ENCODE measurements at regions not wholly inside any gene's neighbourhood (a gene's known extent, or its start where the extent isn't known, plus 50 kb on each side); places are given as distances from the start of the nearest gene placed in this dataset.

DNA sequence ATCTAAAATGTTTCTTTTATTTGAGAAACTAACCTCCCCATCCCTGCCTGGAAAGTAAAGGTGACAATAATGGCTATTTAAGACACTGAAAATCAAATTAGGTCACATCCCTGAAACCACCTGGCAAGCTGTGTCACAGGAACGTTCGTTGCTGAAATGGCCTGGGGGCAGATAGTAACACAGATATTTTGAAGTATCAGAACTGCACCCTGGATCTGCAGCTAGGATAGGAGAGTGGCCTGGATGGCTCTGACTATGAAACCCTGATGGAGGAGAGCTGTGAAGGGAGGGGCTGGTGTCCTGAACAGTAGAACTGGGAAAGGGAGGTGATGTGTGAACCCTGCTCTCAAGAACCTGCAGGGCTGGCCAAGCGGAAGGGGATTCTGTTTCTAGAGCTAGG is 648.3 kb upstream of the CFAP20DC start:
- no peak for DNase-seq

DNA sequence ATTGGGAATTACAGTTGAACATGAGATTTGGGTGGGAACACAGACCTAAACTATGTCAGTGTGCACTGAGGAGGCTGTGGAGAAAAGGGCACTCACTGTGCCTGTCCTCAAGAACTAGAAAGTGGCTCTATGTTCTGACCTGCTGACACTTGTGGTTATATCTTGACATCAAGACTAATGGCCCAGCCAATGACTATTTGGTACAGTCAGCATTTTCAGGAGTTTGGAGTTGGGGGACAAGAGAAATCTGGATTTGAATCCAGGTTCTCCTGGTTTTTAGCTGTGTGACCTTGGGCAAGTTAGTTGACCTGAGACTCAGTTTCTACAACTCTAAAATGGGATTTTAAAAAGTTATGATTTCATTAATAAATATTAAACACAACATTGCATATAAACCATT is 647.0 kb upstream of the CFAP20DC start:
- DNase-seq, result no peak

DNA sequence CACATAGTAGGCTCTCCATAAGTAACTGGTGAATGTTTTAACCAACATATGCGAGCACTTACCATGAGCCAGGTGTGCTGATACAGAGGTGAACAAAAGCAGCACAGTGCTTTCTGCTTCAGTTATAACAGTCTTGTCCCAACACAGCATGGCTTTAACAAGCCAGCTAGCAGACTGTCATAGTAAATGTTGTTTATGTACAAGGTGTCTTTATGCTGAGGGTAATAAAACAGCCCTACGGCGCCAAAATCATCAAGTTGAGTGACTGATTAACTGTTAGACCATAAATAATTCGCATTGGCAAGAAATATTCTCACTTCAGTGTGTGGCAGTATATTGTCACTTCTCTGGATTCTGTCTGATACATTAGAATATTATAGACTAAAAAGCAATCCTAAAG is 646.0 kb upstream of the CFAP20DC start:
- DNase-seq, result no peak

DNA sequence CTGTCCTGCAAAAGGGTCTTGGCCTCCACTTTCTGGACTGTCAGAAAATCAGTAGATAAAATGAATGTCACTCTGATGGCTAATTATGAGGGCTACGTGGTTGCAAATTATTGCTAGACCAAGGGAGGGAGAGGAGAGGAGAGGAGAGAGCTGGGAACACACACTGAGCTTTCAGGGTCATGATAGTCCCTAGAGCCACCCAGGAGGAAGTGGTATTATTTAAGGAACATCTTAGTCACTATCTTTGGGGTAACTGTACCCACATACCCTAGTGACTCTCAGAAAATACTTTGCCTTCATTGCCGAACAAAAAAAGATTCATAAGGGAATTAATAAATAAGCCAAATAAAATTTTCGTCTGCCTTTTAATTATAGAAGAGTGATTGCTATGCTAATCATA is 642.3 kb upstream of the CFAP20DC start:
- DNase-seq, result no peak

DNA sequence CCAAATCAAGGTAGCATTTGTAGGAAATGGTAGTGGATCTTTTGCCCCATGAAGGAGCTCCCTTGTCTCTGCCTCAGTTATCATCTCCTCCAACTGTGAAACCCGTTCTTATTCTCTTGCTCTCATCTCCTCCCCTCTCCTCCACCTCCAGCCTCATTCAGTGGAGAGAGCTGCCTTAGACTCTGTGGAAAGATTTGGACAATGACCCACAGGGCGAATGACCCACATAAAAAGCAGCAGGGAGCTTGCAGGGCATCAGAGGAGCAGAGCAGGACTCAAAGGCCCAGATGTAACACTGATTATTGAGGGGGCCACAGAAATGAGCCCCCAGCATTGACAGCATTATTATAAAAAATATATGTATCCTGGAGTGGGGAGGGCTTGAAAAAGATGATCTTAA is 641.1 kb upstream of the CFAP20DC start:
- no peak for DNase-seq

DNA sequence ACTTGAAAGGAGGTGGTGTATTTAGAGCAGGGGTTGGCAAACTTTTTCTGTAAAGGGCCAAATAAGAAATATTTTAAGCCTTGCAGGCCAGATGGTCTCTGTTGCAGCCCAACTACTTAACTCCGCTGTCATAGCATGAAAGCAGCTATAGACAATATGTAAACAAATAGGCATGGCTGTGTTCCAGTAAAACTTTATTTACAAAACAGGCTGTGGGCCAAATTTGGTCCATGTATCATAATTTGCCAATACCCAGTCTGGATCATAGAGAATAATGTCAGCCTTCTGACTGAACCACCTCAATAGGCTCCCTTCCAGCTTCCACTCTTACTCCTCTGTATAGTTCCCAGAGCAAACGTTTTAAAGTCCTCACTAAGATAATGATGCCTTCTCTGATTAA is 638.8 kb upstream of the CFAP20DC start:
- no peak for DNase-seq

DNA sequence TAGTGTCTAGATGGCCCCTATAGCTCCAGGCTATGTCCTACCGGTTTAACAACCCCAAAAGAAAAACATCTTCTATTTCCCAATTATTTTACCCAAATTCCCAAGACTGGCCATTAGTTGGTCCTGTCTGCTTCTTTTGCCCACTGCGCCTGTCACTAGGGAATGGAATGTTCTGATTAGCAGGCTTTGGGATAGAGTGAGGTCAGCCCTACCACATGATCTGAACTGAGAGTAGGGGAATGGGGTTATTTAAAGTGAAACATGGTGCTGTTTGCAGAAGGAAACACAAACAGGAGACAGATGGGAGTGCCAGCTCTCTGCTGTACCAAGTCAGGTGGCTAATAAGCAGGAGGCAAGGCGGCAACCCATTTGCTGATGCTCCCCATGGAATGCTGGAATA is 635.6 kb upstream of the CFAP20DC start:
- no peak for DNase-seq

DNA sequence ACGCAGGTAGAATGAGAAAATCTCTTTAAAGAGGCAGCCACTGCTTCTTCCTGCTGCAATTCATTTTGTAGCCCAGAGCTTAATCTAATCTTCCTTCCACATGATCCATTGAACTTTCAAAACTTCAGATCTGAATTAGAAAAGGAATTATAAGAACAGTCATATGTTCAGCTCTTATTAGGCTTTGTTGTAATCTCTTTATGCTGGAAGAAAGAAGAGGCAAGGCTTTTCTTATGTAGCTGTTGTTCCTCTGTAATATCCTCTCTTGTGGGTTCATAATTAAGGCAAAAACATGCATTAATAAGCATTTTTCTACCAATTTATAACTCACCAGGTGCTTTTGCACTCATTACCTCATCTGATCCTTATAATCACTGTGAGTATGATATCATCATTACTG is 634.9 kb upstream of the CFAP20DC start:
- DNase-seq, result no peak

DNA sequence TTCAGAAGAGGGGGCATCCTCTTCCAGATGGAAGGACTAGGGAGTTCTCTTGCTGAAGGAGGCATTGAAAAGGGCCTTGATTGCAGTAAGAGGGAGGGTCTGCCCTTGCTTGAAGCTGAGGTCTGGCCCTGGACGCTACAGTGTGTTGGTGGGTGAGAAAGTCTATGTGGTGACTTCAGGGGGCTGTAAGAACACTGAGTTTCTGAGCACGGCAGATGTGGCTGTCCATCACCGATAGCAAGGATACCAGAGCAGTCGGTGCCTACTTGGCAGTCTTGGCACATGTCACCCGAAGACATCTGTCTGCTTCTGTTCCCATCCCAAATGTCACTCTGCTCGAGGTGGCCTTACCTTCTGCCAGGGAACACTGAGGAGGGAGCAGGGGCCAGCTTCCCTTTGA is 631.1 kb upstream of the CFAP20DC start:
- peak; percentile 37 for DNase-seq

DNA sequence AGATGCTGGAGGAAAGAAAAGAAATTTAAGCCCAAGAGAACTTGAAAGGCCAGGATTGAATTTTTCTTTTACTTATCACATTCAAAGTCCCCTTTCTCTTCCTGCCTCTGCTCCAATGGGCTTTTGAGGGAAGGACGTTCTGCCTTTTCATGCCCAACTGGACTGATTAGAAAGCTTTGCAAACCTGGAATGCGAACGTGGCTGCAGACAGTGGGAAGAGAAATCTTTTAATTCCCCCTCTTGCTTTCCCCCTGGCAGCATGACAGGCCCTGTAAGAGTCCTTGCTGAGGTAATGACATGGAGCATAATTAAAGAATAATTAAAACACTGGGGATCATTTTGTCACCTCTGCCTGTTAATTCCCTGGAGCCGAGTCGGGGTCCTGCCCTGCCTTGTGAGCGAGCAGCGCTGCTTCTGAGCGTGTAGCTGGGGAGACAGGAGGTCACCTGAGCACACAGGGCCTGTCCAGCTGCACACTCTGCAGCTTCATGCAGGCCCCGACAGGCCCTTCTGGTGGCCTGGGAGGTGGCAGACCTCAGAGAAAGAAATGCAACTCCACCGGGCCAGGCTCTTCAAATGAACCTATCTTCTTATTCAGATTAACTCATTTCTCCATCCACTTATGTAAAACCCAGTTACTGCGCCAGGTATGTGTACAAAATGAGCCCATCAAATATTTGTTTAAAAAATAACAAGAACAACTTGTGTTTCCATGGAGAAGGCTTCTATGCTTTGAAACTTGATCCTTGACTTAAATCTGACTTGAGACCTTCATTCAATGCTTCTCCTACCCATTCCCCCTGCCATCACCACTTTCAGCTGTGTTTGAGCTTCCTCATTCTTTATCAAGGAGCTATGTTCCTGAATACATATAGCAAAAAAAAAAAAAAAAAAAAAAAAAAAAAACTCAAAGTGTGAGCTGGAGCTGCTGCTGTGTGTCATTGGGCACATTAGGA is 628.2 kb upstream of the CFAP20DC start:
- DNase-seq, result no peak

DNA sequence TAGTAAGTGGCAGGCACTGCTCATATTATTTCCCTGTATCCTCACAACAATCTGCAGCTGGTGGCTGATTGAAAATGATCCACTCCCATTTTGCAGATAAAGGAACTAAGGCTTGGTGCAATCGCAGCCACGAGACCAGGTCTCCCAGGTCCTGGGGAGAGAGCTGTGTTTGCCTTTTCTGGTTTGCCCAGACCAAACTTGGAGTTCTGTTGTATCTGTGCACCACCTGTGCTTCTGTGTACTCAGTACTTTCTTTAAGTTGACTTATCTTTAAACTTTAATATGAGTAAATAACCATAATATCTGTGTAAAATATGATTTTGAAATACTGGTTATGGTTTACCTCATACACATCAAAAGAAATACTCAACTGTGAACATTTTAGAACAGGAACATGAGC is 625.7 kb upstream of the CFAP20DC start:
- no peak for DNase-seq

DNA sequence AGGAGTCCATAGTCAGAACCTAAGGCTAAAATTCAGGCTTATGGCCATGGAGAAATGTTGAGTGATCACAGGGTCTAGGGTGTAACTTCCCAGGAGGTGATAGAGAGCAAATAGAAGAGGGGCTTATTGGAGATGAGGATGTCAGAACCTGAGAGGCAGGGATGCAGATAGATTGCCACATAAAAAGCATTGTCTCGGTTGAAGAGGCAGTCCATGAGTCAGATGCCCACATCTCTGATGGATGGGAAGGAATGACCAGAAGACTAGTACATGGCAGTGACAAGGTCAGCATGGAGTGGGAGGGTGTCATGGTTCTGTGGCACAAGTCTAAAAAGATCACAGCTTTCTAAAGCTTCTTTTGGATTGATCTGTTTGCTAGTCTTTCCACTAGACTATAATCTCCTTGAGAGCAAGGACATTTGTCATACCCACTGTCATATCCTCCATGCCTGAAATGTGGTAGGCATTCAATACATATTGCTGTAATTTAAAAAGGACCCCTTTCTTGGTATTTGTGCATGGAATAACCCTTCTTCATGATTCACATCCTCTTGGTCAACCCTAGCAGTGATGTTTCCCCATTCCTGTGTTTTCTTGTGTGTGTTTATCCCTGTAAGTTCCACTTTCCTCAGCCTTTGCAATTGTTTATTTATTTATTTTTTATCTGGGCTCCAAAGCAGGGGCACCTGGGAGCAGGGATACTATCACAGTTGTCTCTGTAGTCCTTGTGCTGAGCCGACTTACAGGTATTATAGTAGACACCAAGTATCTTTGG is 613.4 kb upstream of the CFAP20DC start:
- DNase-seq, result no peak

DNA sequence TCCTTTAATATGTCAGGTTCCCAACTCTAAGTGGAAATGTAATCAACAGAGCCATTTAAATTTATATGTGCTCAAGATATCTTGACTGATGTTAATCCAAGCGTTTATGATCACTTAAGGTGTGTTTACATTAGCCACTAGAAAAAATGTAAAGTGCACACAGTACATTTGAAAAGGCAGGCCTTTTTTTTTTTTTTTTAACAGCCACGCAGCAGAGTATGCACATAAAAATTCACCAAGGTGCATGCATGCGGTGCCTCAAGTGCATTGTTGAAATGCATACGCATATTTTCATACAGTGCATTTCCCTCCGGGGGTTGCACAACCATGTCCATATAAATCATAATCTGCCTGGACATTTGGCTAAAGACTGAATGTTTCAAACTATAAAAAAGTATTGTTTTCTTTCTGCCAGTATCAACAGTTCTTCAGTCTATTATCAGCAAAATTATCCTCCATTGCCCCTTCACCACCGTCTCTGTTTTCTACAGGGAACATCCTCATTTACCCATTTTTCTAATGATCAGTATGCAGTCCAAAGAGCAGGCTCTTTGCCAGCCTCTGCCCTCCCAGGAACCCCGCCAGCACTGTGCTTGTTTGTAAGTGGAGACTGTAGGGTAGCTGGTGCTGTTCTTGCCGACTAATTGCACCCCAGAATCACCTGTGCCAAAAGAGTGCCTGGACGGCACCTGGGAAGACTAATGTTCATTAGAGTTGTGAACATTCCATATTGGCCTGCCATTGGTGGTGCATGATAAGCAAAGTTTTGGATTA is 611.2 kb upstream of the CFAP20DC start:
- DNase-seq, result no peak

DNA sequence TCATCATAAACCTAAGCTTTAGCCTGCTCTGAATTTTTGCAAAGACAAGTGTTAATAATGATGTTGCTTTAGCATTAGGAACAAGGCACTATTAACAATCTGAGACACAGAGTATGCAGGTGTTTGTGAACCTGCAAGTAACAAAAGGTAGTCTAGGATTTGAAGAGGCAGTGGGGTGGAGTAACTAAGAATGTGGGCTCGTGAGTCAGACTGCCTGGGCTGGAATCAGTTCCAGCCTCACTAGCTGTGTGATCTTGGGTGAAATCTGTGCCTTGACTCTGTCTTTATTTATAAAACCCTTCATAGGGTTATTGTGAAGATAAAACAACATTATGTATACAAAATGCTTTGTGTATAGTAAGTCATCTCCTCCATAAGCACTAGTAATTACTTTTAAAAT is 610.6 kb upstream of the CFAP20DC start:
- no peak for DNase-seq

DNA sequence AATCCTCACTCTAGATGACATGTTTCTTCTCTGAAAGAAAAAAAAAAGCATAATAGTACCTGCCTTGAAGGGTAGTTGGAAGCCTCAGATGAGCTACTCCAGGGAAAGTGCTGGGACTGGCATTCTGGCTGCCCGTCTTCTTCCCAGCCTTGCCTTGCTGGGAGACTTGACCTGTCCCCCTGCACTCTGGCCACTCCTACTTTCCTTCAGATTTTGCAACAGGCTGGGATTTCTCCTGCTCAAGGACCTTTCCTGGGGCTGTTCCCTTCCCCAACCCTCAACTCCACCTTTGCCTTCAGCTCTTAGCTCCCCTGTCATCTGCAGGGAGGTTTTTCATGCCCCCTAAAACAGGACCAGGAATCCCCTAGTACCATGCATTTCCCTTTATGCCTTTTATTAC is 609.9 kb upstream of the CFAP20DC start:
- DNase-seq, result no peak

DNA sequence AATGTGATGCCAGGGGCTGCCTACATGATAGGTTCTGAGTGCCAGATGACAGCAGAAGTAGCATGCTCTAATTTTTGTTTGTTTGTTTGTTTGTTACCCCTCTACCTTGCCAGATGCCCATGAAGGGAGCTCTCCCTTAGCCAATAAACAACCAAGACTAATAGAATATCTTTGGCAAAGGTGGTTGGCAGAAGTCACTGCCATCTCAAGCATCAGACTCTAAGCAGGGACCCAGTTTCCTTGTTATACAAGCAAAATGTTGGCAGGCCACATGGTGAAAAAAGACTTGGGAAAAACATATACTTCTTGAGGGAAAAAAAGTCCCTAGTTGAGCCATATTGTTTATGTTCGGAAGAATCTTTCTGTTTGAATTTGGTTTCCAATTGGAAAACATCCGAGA is 609.0 kb upstream of the CFAP20DC start:
- DNase-seq, result no peak

DNA sequence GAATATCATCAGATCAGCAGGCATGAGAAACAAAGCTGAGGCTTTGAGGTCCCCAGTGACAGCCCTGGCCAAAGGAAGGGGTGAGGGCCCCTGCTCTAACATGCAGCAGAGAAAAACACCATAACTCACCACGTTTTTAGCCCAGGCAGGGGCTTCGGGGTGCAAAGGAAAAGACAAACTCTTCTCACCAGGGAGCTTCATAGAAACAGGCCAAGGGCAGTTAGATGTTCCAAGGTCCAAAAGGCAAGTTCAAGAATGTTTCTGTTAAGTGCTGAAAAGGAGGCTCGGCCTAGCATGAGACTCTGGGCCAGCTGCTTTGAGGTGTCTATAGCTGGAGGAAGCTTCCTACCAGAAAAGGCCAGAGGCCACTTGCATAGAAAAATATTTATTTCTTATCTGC is 608.4 kb upstream of the CFAP20DC start:
- no peak for DNase-seq

DNA sequence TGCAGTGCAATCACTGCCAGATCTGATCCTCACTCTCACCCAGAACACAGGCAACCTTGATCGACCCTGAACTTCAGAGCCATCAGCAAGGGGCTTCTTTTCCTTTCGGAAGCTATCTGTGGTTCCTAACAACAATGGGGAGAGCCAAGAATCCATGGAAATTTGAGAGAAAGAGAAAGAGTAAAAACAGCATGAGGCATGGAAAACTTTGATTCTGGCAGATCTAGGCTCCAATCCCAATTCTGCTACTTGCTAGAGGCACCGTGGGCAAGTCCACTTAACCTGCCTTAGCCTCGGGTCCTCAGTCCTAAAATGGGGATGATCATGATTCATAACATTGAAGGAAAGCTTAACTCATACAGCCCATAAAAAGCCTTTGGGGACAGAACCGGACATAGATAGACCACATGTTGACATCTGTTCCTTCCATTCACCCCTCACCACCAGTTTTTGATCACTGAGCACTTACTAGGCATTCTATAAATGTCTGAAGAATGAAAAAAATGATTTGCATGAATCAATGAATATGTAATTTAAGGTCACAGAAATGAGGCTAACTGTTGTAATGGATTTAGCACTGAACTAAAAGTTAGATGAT is 605.7 kb upstream of the CFAP20DC start:
- DNase-seq, result no peak

DNA sequence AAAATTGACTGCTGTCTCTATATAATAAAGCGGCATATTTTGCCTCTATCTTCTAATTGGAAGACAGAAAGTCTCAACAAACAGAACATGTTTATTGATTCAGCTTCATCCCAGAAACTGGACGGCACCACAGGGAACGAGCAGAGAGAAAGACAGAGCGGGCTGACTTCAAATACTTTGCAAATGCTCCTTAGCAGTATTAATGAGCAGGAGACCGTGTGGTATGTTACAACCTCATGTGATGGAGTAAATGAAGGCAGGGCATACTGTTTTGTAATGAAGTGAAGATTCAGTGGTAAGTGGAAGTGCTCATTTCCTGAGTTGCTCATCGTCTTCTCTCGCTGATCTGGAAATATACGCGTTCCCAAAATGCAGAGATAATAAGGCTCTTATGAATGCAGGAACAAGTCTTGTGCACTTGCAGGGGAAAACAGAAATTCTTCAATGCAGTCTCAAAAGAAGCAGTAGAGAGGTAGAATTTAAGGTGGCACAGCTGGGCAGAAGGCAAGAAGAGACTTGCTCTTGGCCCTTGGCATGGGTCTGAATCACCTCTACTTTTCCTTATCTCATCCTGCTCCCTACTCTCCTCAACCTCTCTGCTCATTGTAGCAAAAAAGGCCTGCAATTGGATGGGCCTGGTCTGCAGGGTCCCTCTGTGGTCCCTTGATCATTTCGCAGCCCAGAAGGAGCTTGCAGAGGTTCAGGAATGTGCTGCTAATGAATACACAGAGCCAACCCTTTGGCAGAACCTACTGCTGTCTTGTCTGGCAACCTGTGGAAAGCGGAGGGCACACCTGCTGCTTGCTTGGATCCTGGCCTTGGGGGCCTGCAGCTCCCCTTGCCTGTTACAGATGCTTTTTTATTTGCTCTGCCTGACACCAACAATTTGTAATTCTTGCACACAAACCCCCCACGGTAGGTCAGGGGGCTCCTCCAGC is 604.9 kb upstream of the CFAP20DC start:
- no peak for DNase-seq

DNA sequence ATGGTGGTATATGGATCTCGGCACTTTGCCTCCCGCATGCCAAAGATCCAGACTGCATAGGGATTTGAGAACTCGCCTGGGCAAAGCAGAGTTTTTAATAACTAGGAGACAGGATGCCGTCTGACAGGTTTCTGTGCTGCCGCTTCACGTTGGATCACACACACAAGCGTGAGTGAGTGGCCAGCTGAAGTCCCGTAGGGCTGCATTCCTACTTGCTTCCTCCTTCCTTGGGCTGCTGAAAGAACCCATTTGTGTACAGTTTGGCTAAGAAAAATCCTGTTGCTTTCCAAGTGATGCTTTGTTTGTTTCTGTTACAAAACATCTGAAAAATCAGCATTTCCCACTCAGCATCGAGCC is 604.3 kb upstream of the CFAP20DC start:
- peak; percentile 77 for DNase-seq

DNA sequence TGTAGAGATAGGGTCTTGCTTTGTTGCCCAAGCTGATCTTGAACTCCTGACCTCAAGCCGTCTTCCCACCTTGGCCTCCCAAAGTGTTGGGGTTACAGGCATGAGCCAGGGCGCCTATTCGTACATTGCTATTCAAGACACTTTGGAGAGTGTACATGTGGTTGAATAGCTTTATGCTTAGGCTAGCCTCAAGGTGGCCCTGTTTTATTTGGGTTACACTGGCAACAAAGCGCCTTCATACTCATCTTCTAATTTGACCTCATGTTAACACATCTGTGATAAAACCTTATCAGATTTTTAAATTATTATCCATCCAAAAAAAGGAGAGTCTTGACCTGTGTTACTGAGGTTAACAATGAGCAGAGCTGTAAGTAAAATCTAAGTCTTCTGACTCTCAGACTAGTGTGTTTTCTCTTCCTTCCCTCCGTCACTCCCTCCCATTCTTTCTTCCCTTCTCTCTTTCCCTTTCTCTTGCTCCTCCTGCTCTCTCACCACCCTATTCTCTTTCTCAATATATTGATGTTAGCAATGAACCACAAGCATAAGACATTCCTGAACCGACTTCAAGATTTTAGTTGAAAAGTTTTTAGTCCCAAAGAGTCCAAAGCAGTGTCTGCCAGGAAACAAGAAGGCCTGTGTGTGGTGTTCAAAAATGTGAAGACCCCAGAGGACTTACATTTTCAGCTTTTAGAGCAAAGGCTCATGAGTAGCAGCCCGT is 603.7 kb upstream of the CFAP20DC start:
- no peak for DNase-seq

All from left hindlimb (tissue), 1 donor.